Erythroblast (primary cell): ENCODE measurements at regions not wholly inside any gene's neighbourhood (a gene's known extent, or its start where the extent isn't known, plus 50 kb on each side); places are given as distances from the start of the nearest gene placed in this dataset.

Experiments
- DNase-seq, 2 experiments: peaks; one replicate each; lab custom pipeline; 2025; lab: John Stamatoyannopoulos, UW
- GATA1 ChIP-seq: IDR thresholded peaks from 2 replicates; pipeline ENCODE4 v1.6.1; 2011; ENCODE audit warnings: low read depth, mild to moderate bottlenecking, control low read depth, low read length, moderate library complexity
- POLR2A ChIP-seq: IDR thresholded peaks from 2 replicates; pipeline ENCODE4 v1.6.1; 2011; ENCODE audit warnings: mild to moderate bottlenecking, low read length

DNA sequence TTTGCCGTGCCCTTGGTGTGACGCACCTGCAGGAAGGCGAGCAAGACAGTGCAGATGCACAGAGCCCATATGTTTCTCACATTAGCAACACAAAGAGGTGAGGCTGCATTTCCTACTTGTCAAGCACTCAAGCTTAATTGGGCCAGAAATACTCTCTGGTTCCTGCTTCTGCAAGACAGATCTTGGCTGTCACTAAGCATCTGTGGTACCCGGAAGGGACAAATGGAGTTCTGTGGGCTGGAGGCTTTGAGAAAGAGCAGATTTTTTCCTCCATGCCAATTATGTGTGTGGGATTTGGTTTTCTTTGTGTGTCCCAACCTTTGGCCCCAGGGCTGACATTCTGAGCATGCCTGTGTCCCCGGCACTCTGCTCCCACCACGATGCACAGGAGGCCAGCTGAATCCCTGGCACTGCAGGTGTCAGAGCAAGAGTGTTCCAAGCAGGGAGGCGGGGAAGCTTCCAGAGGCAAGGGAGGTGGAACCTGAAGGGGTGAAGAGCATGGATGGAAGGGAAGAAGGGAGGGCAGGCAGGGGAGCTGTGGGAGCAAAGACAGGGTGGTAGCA is 52.0 kb upstream of the STUM start:
- no peak for DNase-seq
- no peak for TF ChIP-seq GATA1

DNA sequence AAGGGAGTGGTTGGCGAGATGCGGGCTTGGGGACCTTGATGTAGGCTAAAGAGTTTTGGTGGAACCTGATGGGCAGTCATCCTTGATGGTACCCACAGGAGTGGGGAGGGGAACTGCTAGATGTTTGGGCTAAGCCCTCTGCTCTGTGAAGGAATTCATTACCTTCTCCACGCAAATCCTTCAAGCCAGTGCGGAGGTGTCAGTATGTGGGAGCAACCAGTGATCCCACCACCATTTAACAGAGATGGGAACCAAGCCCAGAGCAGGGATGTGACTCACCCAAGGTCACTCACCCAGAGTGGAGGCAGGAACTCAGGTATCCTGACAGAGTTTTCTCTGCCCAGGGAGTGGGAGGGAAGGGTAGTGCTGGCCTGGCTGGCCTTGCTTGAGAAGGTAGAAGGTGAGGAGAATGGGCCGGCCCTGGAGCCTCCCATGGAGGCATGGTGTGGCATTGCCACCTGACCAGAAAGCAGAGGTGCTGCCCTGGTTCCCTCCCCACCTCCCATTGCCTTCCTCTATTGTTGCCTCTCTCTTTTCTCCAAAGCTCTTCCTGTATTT is 51.2 kb upstream of the STUM start:
- DNase-seq: no peak
- no peak for TF ChIP-seq POLR2A
- no peak for TF ChIP-seq GATA1

DNA sequence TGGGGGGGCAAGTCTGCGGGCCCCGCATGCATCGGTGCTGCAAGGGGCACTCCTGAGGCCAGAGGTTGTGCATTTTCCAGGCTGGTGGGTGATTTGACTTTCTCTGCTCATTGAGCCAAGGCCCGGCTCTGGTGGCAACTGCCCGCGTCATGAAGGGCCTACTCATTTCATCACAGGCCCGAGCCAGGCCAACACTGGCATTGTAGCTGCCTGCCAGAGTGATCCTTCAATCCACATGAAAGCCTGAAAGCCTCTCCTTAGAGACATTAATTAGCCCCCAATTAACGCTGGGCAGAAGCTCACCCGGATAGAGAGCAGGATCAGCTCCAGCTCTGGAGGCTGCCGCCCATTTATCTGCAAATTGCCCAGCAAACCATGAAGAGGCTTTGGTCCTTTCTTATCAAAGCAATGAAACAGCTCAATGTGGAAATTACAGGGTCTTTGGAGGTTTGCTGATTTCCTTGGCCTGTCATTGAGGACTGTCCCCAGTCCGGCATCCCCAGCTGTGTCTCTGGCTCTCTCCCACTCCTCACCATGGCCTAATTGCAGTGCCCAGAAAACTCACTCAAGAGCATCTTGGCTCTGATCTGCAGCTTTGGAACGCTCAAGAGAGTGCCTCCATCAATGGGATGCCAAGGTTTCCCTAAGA is 50.4 kb upstream of the STUM start:
- TF ChIP-seq GATA1 (no peak), POLR2A (no peak)
- no peak for DNase-seq

DNA sequence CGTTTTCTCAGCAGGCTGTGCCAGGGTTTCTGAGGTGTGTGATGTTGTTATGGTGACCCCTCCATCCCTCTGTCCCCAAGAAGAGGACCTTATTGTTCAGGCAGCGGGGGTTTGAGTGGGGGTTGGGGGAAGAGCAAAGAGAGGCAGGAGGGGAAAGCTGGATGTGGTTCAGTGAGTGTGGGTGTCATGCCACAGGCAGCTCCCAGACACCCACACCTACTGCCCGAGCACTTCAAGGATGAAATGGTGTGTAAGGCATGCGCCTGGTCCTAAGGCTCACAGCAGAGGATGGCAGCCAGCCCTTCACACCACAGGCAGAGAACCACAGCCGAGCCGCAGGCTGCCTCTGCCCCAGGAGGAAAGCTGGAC is 49.9 kb upstream of the STUM start:
- DNase-seq: no peak
- TF ChIP-seq POLR2A (no peak), GATA1 (no peak)
